H1 (cell line): ENCODE measurements at regions not wholly inside any gene's neighbourhood (a gene's known extent, or its start where the extent isn't known, plus 50 kb on each side); places are given as distances from the start of the nearest gene placed in this dataset.

Experiments used
- CBX5 ChIP-seq: fragments of 300-800, 300-1000 bp; sonication (generic); IDR thresholded peaks from 2 replicates; pipeline ENCODE4 v1.7.1; 2016; ENCODE audit warnings: antibody characterized with exemption, low read length, low read depth
- CBX8 ChIP-seq: fragments of 300-800, 300-1000 bp; sonication (generic); IDR thresholded peaks from 2 replicates; pipeline ENCODE4 v1.7.1; 2016; ENCODE audit warnings: low read depth, low read length, borderline replicate concordance
- CTCF ChIP-seq, 3 experiments: IDR thresholded peaks; 1 replicate in 2 of 3; 2 replicates in 1 of 3; pipeline versions ENCODE4 v1.5.1 to v1.6.1; 2011; ENCODE audit warnings: low read length in 3 of 3, mild to moderate bottlenecking in 3 of 3, inconsistent platforms in 2 of 3, low read depth in 1 of 3, moderate library complexity in 1 of 3; ENCODE audit not compliant: insufficient read depth in 1 of 3; ENCODE audit errors: control extremely low read depth in 1 of 3
- GTF2F1 ChIP-seq: IDR thresholded peaks from 2 replicates; pipeline ENCODE4 v1.6.1; 2012; ENCODE audit warnings: low read depth, low read length, improper control_type of control experiment, borderline replicate concordance
- MAFK ChIP-seq: IDR thresholded peaks from 2 replicates; pipeline ENCODE4 v1.6.1; 2012; ENCODE audit warnings: low read depth, mild to moderate bottlenecking, improper control_type of control experiment, low read length
- NRF1 ChIP-seq: IDR thresholded peaks from 2 replicates; pipeline ENCODE4 v1.6.1; 2011; ENCODE audit warnings: mild to moderate bottlenecking, low read depth, low read length, improper control_type of control experiment
- POLR2A ChIP-seq, 2 experiments: IDR thresholded peaks; 1 replicate in 1 of 2; 2 replicates in 1 of 2; pipeline ENCODE4 v1.6.1; 2011; ENCODE audit warnings: low read depth in 2 of 2, low read length in 2 of 2, mild to moderate bottlenecking in 2 of 2; ENCODE audit errors: control extremely low read depth in 1 of 2
- POLR2AphosphoS5 ChIP-seq: IDR thresholded peaks from 2 replicates; pipeline ENCODE4 v1.6.1; 2011; ENCODE audit warnings: low read depth, low read length
- SIRT6 ChIP-seq: IDR thresholded peaks from one replicate; pipeline ENCODE4 v1.7.1; 2012; ENCODE audit warnings: low read length, inconsistent platforms
- SP2 ChIP-seq: IDR thresholded peaks from 2 replicates; pipeline ENCODE4 v1.6.1; 2012; ENCODE audit warnings: mild to moderate bottlenecking, low read length, inconsistent platforms
- SUZ12 ChIP-seq: fragments of 200-600 bp; sonication (generic); IDR thresholded peaks from 2 replicates; pipeline ENCODE4 v1.6.1; 2012; ENCODE audit warnings: mild to moderate bottlenecking, inconsistent platforms, low read length, moderate library complexity, mixed read lengths
- YY1 ChIP-seq: IDR thresholded peaks from 2 replicates; pipeline ENCODE4 v1.6.1; 2011; ENCODE audit warnings: low read depth, mild to moderate bottlenecking, low read length

- no peak for TF ChIP-seq POLR2A (IDR thresholded peaks at IDR 0.05; ENCODE audit: control extremely low read depth in 1 of 2, low read depth in 2 of 2, low read length in 2 of 2)
- TF ChIP-seq CTCF (IDR thresholded peaks at IDR 0.05; ENCODE audit: control extremely low read depth in 1 of 3, insufficient read depth in 1 of 3, low read depth in 1 of 3, low read length in 3 of 3) = no peak
- TF ChIP-seq CBX5 = no peak
- no peak for TF ChIP-seq CBX8
- no peak for TF ChIP-seq POLR2AphosphoS5
- no peak for TF ChIP-seq YY1
- no peak for TF ChIP-seq SUZ12
- TF ChIP-seq GTF2F1 = no peak
- TF ChIP-seq SIRT6 = no peak
- TF ChIP-seq SP2 = no peak
- TF ChIP-seq NRF1 = no peak
- no peak for TF ChIP-seq MAFK
These were observed 77.0 kb upstream of the SIAH1 start for GRCh38 chr16:48462106-48462740.
